K562 (cell line): ENCODE measurements at regions not wholly inside any gene's neighbourhood (a gene's known extent, or its start where the extent isn't known, plus 50 kb on each side); places are given as distances from the start of the nearest gene placed in this dataset.

Source experiments
- ATAC-seq: fragments of 200-7000 bp; cut with Tn5 transposase; 3 replicates; pipeline ENCODE4 v1.9.1; 2020; ENCODE audit warnings: moderate library complexity
- BruUV-seq: library from RNA; stranded (reverse); fragments of 400-500 nt; replicated peaks from 2 replicates; lab custom pipeline; 2021; lab: Mats Ljungman, UMichigan
- CTCF ChIA-PET: fragments of 300-600 bp; formaldehyde crosslinking; extraction: SDS; loops from one replicate; lab custom pipeline; 2021; ENCODE audit warnings: low intra/inter-chr PET ratio; lab: Yijun Ruan, JAX
- POLR2A ChIA-PET: fragments of 300-600, 350-650 bp; sonication (Branson Sonifier 250); formaldehyde crosslinking; extraction: SDS; loops from one replicate; lab custom pipeline; 2021; ENCODE audit warnings: antibody characterized with exemption, inconsistent platforms; lab: Yijun Ruan, JAX
- DNase-seq, 4 experiments: peaks; one replicate each; pipeline versions ENCODE4 v3.0.0 to v3.0.0-alpha.2; 2011 to 2018; ENCODE audit warnings: low spot score in 3 of 4, mixed read lengths in 3 of 4; ENCODE audit errors: extremely low read depth in 1 of 4
- FAIRE-seq: peaks from 2 replicates; lab custom pipeline; 2011; peaks lifted over from hg19 to GRCh38; lab: Jason Lieb, UNC
- H2AFZ ChIP-seq: 2 replicates; pipeline ENCODE4 v1.6.0; 2011; ENCODE audit warnings: low read depth, low read length, control low read depth, inconsistent platforms
- H3K27ac ChIP-seq: fragments of 200-600 bp; 3 replicates; pipeline ENCODE4 v1.8.0; 2011; ENCODE audit warnings: low read depth, mild to moderate bottlenecking, control low read depth, inconsistent platforms, low read length, moderate library complexity, mixed read lengths; ENCODE audit errors: extremely low read depth
- H3K27me3 ChIP-seq, 2 experiments: fragments of 300-600 bp in 1 of 2; 2 replicates in 1 of 2; 3 replicates in 1 of 2; pipeline versions ENCODE4 v1.6.0 to v1.8.0; 2011; ENCODE audit warnings: inconsistent platforms in 2 of 2, low read length in 2 of 2, mild to moderate bottlenecking in 1 of 2, mixed read lengths in 1 of 2, moderate library complexity in 1 of 2; ENCODE audit not compliant: control insufficient read depth in 2 of 2, insufficient read depth in 2 of 2
- H3K36me3 ChIP-seq: fragments of 300-600 bp; 3 replicates; pipeline ENCODE4 v1.8.0; 2011; ENCODE audit warnings: mild to moderate bottlenecking, low read length, inconsistent platforms; ENCODE audit not compliant: control insufficient read depth, insufficient read depth
- H3K4me1 ChIP-seq, 2 experiments: fragments of 200-600 bp in 1 of 2; replicated peaks in 1 of 2; 2 replicates in 1 of 2; 3 replicates in 1 of 2; pipeline versions ENCODE4 v1.5.1 to v1.8.0; 2011; ENCODE audit warnings: inconsistent platforms in 2 of 2, low read length in 2 of 2, mild to moderate bottlenecking in 1 of 2, mixed read lengths in 1 of 2, moderate library complexity in 1 of 2; ENCODE audit not compliant: control insufficient read depth in 2 of 2, insufficient read depth in 2 of 2
- H3K4me2 ChIP-seq: 2 replicates; pipeline ENCODE4 v1.6.1; 2011; ENCODE audit warnings: low read length, control low read depth, inconsistent platforms, mixed read lengths; ENCODE audit not compliant: insufficient read depth
- H3K4me3 ChIP-seq: fragments of 200-600 bp; sonication (generic), shearing (Covaris generic); 2 replicates; pipeline ENCODE4 v1.5.1; 2016; ENCODE audit warnings: control low read depth, inconsistent platforms
- H3K79me2 ChIP-seq: fragments of 200-600 bp; 3 replicates; pipeline ENCODE4 v1.8.0; 2011; ENCODE audit warnings: low read length, inconsistent platforms; ENCODE audit not compliant: control insufficient read depth, insufficient read depth
- H3K9ac ChIP-seq, 2 experiments: 2 replicates each; pipeline versions ENCODE4 v1.6.0 to v1.6.1; 2011; ENCODE audit warnings: low read depth in 2 of 2, low read length in 2 of 2, control low read depth in 1 of 2, inconsistent platforms in 1 of 2, mild to moderate bottlenecking in 1 of 2, mixed read lengths in 1 of 2; ENCODE audit not compliant: insufficient read depth in 1 of 2
- H3K9me1 ChIP-seq: one replicate; pipeline ENCODE4 v1.6.0; 2011; ENCODE audit warnings: inconsistent platforms, mild to moderate bottlenecking, low read length, moderate library complexity; ENCODE audit not compliant: control insufficient read depth, insufficient read depth
- H3K9me3 ChIP-seq: replicated peaks from 2 replicates; pipeline ENCODE4 v1.5.1; 2011; ENCODE audit warnings: low read depth, low read length, inconsistent platforms; ENCODE audit not compliant: control insufficient read depth, insufficient read depth
- H4K20me1 ChIP-seq: replicated peaks from 2 replicates; pipeline ENCODE4 v1.6.1; 2011; ENCODE audit warnings: low read length, inconsistent platforms, mixed read lengths; ENCODE audit not compliant: control insufficient read depth, insufficient read depth
- ARNT ChIP-seq, 2 experiments: fragments of 450-650 bp; IDR thresholded peaks; 2 replicates each; pipeline ENCODE4 v1.6.1; 2016; ENCODE audit warnings: mild to moderate bottlenecking in 1 of 2
- ETS2 ChIP-seq: IDR thresholded peaks from 2 replicates; pipeline ENCODE4 v1.6.1; 2016; ENCODE audit warnings: borderline replicate concordance, missing genetic modification characterization, mild to moderate bottlenecking, moderate library complexity, missing compliant biosample characterization; ENCODE audit not compliant: poor library complexity, severe bottlenecking
- MEF2D ChIP-seq: conservative IDR thresholded peaks from 2 replicates; pipeline ENCODE4 v1.6.1; 2016; ENCODE audit warnings: low read depth, missing genetic modification characterization, missing compliant biosample characterization
- NFXL1 ChIP-seq: fragments of 450-650 bp; formaldehyde crosslinking; IDR thresholded peaks from 2 replicates; pipeline ENCODE4 v1.4.0; 2021; ENCODE audit warnings: mild to moderate bottlenecking
- NR4A1 ChIP-seq, 2 experiments: fragments of 250-450 bp in 1 of 2; fragments of 450-650 bp in 1 of 2; sonication (Bioruptor Pico) in 1 of 2; IDR thresholded peaks; 2 replicates each; pipeline versions ENCODE4 v1.4.0 to v1.6.1; 2016 to 2020; ENCODE audit warnings: mild to moderate bottlenecking in 2 of 2, missing compliant biosample characterization in 1 of 2, missing genetic modification characterization in 1 of 2, moderate library complexity in 1 of 2
- SLC30A9 ChIP-seq: fragments of 250-450 bp; sonication (Bioruptor Pico); IDR thresholded peaks from 2 replicates; pipeline ENCODE4 v1.8.0; 2022; ENCODE audit warnings: mild to moderate bottlenecking, moderate library complexity
- SMC3 ChIP-seq: conservative IDR thresholded peaks from 2 replicates; pipeline ENCODE4 v1.6.1; 2011; ENCODE audit warnings: low read depth, low read length, improper control_type of control experiment; ENCODE audit not compliant: insufficient read depth
- USF2 ChIP-seq: sonication (generic); formaldehyde crosslinking; IDR thresholded peaks from 2 replicates; pipeline ENCODE4 v1.5.0; 2020; ENCODE audit warnings: missing genetic modification reagents
- ZNF140 ChIP-seq: fragments of 250-450 bp; sonication (Bioruptor Pico); IDR thresholded peaks from 2 replicates; pipeline ENCODE4 v1.8.0; 2021; ENCODE audit warnings: moderate library complexity, mild to moderate bottlenecking, inconsistent platforms
- ZNF3 ChIP-seq: fragments of 250-450 bp; sonication (Bioruptor Pico); IDR thresholded peaks from 2 replicates; pipeline ENCODE4 v1.5.0; 2021; ENCODE audit warnings: mild to moderate bottlenecking, moderate library complexity
- ZNF395 ChIP-seq: fragments of 200-800 bp; sonication (Bioruptor generic); IDR thresholded peaks from 2 replicates; pipeline ENCODE4 v1.6.1; 2017; ENCODE audit warnings: missing genetic modification characterization, missing compliant biosample characterization
- in situ Hi-C: fragments of 300-500 bp; cut with MboI; formaldehyde crosslinking; loops from 4 replicates; pipeline ENCODE4 v1.15.0; 2018; ENCODE audit warnings: inconsistent platforms, mixed read lengths
- intact Hi-C: fragments of 100-400 bp; cut with micrococcal nuclease; formaldehyde crosslinking; loops from 2 replicates; pipeline ENCODE4 v1.14.2; 2022
- TF ChIP-seq, protein P1 (sequence below), 3 experiments: fragments of 200-800 bp in 1 of 3; sonication (Bioruptor generic) in 1 of 3; sonication (generic) in 1 of 3; formaldehyde crosslinking in 1 of 3; IDR thresholded peaks; 2 replicates each; pipeline versions ENCODE4 v1.6.1 to v1.8.0; 2016 to 2022; ENCODE audit warnings: mild to moderate bottlenecking in 2 of 3, missing compliant biosample characterization in 2 of 3, missing genetic modification characterization in 2 of 3, missing genetic modification reagents in 1 of 3

DNA sequence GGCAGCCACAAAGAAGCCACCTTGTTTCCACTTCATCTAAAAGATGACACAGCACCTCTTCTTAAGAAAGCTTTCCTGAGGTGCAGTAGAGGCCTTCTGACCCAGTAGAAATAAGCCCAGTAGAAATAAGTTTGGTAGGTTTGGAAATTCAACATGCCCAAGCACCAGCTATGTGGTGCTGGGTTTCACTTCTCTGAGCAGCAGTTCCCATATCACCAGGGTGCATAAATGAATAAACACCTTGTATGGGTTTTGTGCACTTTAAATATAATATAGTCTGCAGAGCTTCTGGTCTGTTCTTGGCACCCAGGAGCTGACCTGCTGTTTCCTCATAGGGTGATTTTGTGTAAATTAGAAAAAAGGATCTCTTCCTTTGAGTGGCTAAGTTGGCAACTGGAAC lies 492.4 kb upstream of the SORCS1 start:
- H3K36me3 ChIP-seq: no peaks in the 10 kb centered on the region
- H3K27ac ChIP-seq: no peak overlapping the region
- POLR2A ChIA-PET: no interaction called here
- H3K27me3 ChIP-seq: no peaks in the 10 kb centered on the region
- H3K9me1 ChIP-seq: no peaks in the 10 kb centered on the region
- no peak overlapping the region for H3K4me3 ChIP-seq
- CTCF ChIA-PET: no interaction called here
- H3K79me2 ChIP-seq: no peaks in the 10 kb centered on the region
- no peak overlapping the region for H3K4me2 ChIP-seq
- intact Hi-C loops (no loop called here), in situ Hi-C loops (no loop called here)
- no peak for TF ChIP-seq SMC3
- TF ChIP-seq, protein P1, sequence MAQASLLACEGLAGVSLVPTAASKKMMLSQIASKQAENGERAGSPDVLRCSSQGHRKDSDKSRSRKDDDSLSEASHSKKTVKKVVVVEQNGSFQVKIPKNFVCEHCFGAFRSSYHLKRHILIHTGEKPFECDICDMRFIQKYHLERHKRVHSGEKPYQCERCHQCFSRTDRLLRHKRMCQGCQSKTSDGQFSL (CRISPR knock-in tag; IDR thresholded peaks at IDR 0.05): no peak
- TF ChIP-seq, protein P1 (tag; IDR thresholded peaks at IDR 0.05): no peak
- TF ChIP-seq ZNF3 (CRISPR knock-in tag): no peak
- TF ChIP-seq ARNT (IDR thresholded peaks at IDR 0.05): no peak
- no peak for TF ChIP-seq NR4A1 (CRISPR knock-in tag; IDR thresholded peaks at IDR 0.05)
- no peak for TF ChIP-seq NR4A1 (tag; IDR thresholded peaks at IDR 0.05)
- TF ChIP-seq ZNF395 (CRISPR knock-in tag): no peak
- no peak for TF ChIP-seq MEF2D (tag)
- no peak for TF ChIP-seq ZNF140 (CRISPR knock-in tag)
- TF ChIP-seq SLC30A9: no peak
- no peak for TF ChIP-seq USF2
- no peak for TF ChIP-seq NFXL1 (CRISPR knock-in tag)
- TF ChIP-seq ETS2 (tag): no peak
- ATAC-seq: no peak
- H4K20me1 ChIP-seq: no peaks in the 10 kb centered on the region
- BruUV-seq: no TSS peak
- H3K4me1 ChIP-seq: no peaks in the 10 kb centered on the region
- no peak for FAIRE-seq
- no peak for DNase-seq
- no peak overlapping the region for H3K9ac ChIP-seq
- H2AFZ ChIP-seq: no peak overlapping the region
- H3K9me3 ChIP-seq: no peaks in the 10 kb centered on the region
